GM23248 (cell line): ENCODE measurements at regions not wholly inside any gene's neighbourhood (a gene's known extent, or its start where the extent isn't known, plus 50 kb on each side); places are given as distances from the start of the nearest gene placed in this dataset.
A peak's percentile ranks its signal among the peaks of the same experiment; 100 is the strongest.

Experiments used
- DNase-seq: peaks from one replicate; pipeline ENCODE4 v3.0.0-alpha.2; 2015
- H2AFZ ChIP-seq: fragments of 200-600 bp; sonication (generic); 2 replicates; pipeline ENCODE4 v1.6.1; 2016; ENCODE audit warnings: antibody characterized with exemption
- H3F3A ChIP-seq: fragments of 200-600 bp; sonication (generic); 2 replicates; pipeline ENCODE4 v1.6.1; 2016; ENCODE audit warnings: mild to moderate bottlenecking, antibody characterized with exemption, mixed run types; ENCODE audit not compliant: insufficient read depth
- H3K27ac ChIP-seq: fragments of 200-600 bp; sonication (generic); 2 replicates; pipeline ENCODE4 v1.5.1; 2016; ENCODE audit warnings: mild to moderate bottlenecking
- H3K27me3 ChIP-seq: fragments of 200-600 bp; sonication (generic); replicated peaks from 2 replicates; pipeline ENCODE4 v1.6.1; 2016; ENCODE audit warnings: mild to moderate bottlenecking; ENCODE audit not compliant: insufficient read depth
- H3K36me3 ChIP-seq: fragments of 200-600 bp; sonication (generic); 2 replicates; pipeline ENCODE4 v1.6.1; 2016; ENCODE audit warnings: low read depth, mild to moderate bottlenecking
- H3K4me1 ChIP-seq: fragments of 200-600 bp; sonication (generic); 2 replicates; pipeline ENCODE4 v1.6.1; 2016; ENCODE audit warnings: mild to moderate bottlenecking; ENCODE audit not compliant: insufficient read depth
- H3K4me2 ChIP-seq: fragments of 200-600 bp; sonication (generic); one replicate; pipeline ENCODE4 v1.6.1; 2016; ENCODE audit warnings: mild to moderate bottlenecking; ENCODE audit not compliant: unreplicated experiment
- H3K4me3 ChIP-seq: fragments of 200-600 bp; sonication (generic); 2 replicates; pipeline ENCODE4 v1.5.1; 2016; ENCODE audit warnings: mild to moderate bottlenecking
- H3K79me2 ChIP-seq: fragments of 200-600 bp; sonication (generic); 2 replicates; pipeline ENCODE4 v1.6.1; 2016; ENCODE audit warnings: mild to moderate bottlenecking; ENCODE audit not compliant: insufficient read depth
- H3K9ac ChIP-seq: fragments of 200-600 bp; sonication (generic); 2 replicates; pipeline ENCODE4 v1.6.1; 2016; ENCODE audit warnings: mild to moderate bottlenecking
- H3K9me2 ChIP-seq: fragments of 200-600 bp; sonication (generic); 2 replicates; pipeline ENCODE4 v1.6.1; 2016; ENCODE audit warnings: mixed run types, mild to moderate bottlenecking, moderate library complexity; ENCODE audit not compliant: insufficient read depth
- H3K9me3 ChIP-seq: fragments of 200-600 bp; sonication (generic); one replicate; pipeline ENCODE4 v1.6.1; 2017; ENCODE audit warnings: low read depth
- H4K20me1 ChIP-seq: fragments of 200-600 bp; sonication (generic); 2 replicates; pipeline ENCODE4 v1.6.0; 2016; ENCODE audit not compliant: insufficient read depth
- EZH2 ChIP-seq: fragments of 200-600 bp; sonication (generic); IDR thresholded peaks from 2 replicates; pipeline ENCODE4 v1.6.1; 2018; ENCODE audit warnings: antibody characterized with exemption, mild to moderate bottlenecking; ENCODE audit not compliant: insufficient read depth, poor library complexity, severe bottlenecking
- EZH2phosphoT487 ChIP-seq: fragments of 200-600 bp; sonication (generic); IDR thresholded peaks from 2 replicates; pipeline ENCODE4 v1.6.1; 2018; ENCODE audit warnings: antibody characterized with exemption, moderate library complexity, mild to moderate bottlenecking, low read depth; ENCODE audit not compliant: insufficient read depth
- WGBS, 2 experiments: methylation state at CpG; one replicate each; pipeline ENCODE4 v1.1.6; 2015 to 2017; ENCODE audit warnings: low lambda C conversion rate in 2 of 2, low coverage in 1 of 2; ENCODE audit errors: missing lambda C conversion rate in 2 of 2; 5-methylcytosine and 5-hydroxymethylcytosine counted together
- in situ Hi-C: fragments of 300-500 bp; cut with MboI; formaldehyde crosslinking; loops from 2 replicates; pipeline ENCODE4 v1.15.0; 2020

GRCh38 chr3:99472385-99472784 is 166.0 kb upstream of the COL8A1 start:
- no peaks in the 10 kb centered on the region for H3K9me2 ChIP-seq
- in situ Hi-C loops = no loop called here
- H2AFZ ChIP-seq = peak overlapping the region; percentile 28; the same call in 1 of the 2 replicates
- peaks cover 44% of the 10 kb centered on the region for H3K4me1 ChIP-seq
- WGBS, 2 experiments = 16 to 22% methylated on average over 3 of the region's 3 CpGs
- H3F3A ChIP-seq = peaks cover 25% of the 10 kb centered on the region
- DNase-seq = peak; percentile 48
- no peaks in the 10 kb centered on the region for H3K9me3 ChIP-seq
- H3K79me2 ChIP-seq = no peaks in the 10 kb centered on the region
- H3K27ac ChIP-seq = peak overlapping the region; percentile 48
- peak overlapping the region; percentile 60 for H3K4me2 ChIP-seq
- H3K9ac ChIP-seq = no peak overlapping the region
- no peaks in the 10 kb centered on the region for H4K20me1 ChIP-seq
- H3K27me3 ChIP-seq = no peaks in the 10 kb centered on the region
- TF ChIP-seq EZH2 (no peak), EZH2phosphoT487 (no peak)
- no peaks in the 10 kb centered on the region for H3K36me3 ChIP-seq
- H3K4me3 ChIP-seq = no peak overlapping the region

DNA sequence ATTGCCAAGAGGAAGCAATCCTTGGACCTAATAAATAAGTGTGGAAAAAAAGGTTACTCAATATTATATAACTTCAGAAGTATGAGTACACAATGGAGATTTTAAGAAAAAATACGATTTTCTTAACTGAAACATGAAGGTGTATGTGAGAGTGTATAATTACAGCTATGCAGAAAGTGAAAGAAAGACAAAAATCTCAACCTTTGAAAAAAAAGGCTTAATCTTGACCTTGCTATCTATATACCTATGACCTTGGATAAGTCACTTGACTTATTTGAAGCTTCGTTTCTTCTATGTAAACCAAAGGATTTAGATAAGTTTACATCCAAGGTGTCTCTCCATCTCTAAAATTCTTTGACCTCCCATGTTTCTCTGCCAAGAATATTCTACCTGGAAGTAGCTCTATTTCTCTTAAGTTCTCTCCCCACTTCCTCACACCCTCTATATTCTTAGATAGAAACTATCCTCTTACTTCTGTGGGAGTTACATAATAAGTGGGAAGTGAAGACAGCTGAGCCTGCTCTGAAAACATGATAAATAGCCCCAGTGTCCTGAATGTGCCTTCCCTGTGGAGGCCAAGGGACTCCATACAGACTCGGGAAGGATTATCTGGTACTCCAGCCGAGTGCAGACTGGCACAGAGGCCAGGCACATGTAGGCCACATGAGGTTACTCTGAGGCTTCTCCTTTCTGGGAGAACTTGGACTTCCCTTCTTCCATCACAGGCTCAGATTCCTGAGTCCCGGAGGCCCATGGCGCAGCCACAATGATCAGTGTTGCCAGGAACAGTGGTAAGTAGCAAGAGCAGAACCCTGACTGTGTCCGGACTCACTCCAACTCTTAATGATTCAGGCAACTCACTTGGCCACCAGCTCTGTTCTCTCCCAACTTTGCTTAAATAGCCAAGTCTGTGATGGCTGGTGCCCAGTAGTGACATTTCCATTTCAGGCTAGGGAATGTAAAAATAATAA is 166.8 kb upstream of the COL8A1 start:
- Histone ChIP-seq H4K20me1 (no peaks in the 10 kb centered on the region), H3K9me3 (no peaks in the 10 kb centered on the region), H3K27me3 (no peaks in the 10 kb centered on the region), H3K9me2 (no peaks in the 10 kb centered on the region), H3F3A (peaks cover 25% of the 10 kb centered on the region), H3K79me2 (no peaks in the 10 kb centered on the region), H3K9ac (no peak overlapping the region), H2AFZ (peak overlapping the region; percentile 57), H3K27ac (peak overlapping the region; percentile 48), H3K4me1 (peaks cover 44% of the 10 kb centered on the region), H3K4me2 (peak overlapping the region; percentile 60), H3K36me3 (no peaks in the 10 kb centered on the region), H3K4me3 (no peak overlapping the region)
- in situ Hi-C loops = no loop called here
- 45 to 50% methylated on average over 7 of the region's 7 CpGs for WGBS, 2 experiments
- TF ChIP-seq EZH2 = no peak
- TF ChIP-seq EZH2phosphoT487 = no peak
- DNase-seq = peak; percentile 32

GRCh38 chr3:99470841-99471240 is 167.6 kb upstream of the COL8A1 start:
- Histone ChIP-seq H3K4me1 (peaks cover 43% of the 10 kb centered on the region), H3K9me3 (no peaks in the 10 kb centered on the region), H3F3A (peaks cover 25% of the 10 kb centered on the region), H3K4me3 (no peak overlapping the region), H3K4me2 (no peak overlapping the region), H3K9me2 (no peaks in the 10 kb centered on the region), H3K79me2 (no peaks in the 10 kb centered on the region), H4K20me1 (no peaks in the 10 kb centered on the region), H3K27me3 (no peaks in the 10 kb centered on the region), H3K27ac (no peak overlapping the region), H3K36me3 (no peaks in the 10 kb centered on the region), H2AFZ (peak overlapping the region; percentile 13; the same call in 1 of the 2 replicates), H3K9ac (no peak overlapping the region)
- in situ Hi-C loops = no loop called here
- TF ChIP-seq EZH2 (no peak), EZH2phosphoT487 (no peak)
- no peak for DNase-seq

DNA sequence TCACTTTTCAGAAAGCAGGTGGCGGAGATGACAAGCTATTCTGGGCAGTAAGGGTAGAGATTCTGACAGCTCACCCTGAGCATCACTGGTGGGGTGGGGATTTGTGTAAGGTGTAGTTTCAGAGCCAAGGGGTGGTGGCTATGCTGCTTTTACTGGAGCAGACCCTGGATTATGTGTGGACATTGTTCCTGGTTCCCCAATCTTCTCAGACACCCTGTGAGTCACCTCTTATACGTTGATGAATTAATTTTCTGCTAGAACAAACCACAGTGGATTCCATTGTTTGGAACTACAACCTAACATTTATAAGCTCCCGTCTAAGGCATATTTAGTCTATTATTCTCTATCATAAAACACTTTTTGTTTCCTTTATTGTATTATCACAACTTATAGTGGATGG is 169.5 kb upstream of the COL8A1 start:
- in situ Hi-C loops = no loop called here
- 79 to 83% methylated on average over 3 of the region's 3 CpGs for WGBS, 2 experiments
- Histone ChIP-seq H3K9me3 (no peaks in the 10 kb centered on the region), H3F3A (peaks cover 16% of the 10 kb centered on the region), H3K9me2 (no peaks in the 10 kb centered on the region), H3K27ac (no peak overlapping the region), H3K4me3 (no peak overlapping the region), H3K36me3 (no peaks in the 10 kb centered on the region), H4K20me1 (no peaks in the 10 kb centered on the region), H3K4me2 (no peak overlapping the region), H2AFZ (no peak overlapping the region), H3K9ac (no peak overlapping the region), H3K79me2 (no peaks in the 10 kb centered on the region), H3K27me3 (no peaks in the 10 kb centered on the region), H3K4me1 (peaks cover 24% of the 10 kb centered on the region)
- TF ChIP-seq EZH2 (no peak), EZH2phosphoT487 (no peak)
- no peak for DNase-seq
